Adrenal gland (tissue), 5 donors: ENCODE measurements at regions not wholly inside any gene's neighbourhood (a gene's known extent, or its start where the extent isn't known, plus 50 kb on each side); places are given as distances from the start of the nearest gene placed in this dataset.

Experiments
- POLR2A ChIP-seq, 2 donors: fragments of 450-650 bp; IDR thresholded peaks; one replicate each; pipeline ENCODE4 v1.6.1; 2017; ENCODE audit warnings: antibody characterized with exemption in 2 of 2, mild to moderate bottlenecking in 2 of 2, moderate library complexity in 1 of 2
- TF ChIP-seq, protein P1 (sequence below), 6 experiments: fragments of 450-650 bp in 4 of 6; fragments of 200-600 bp in 2 of 6; sonication (generic) in 1 of 6; IDR thresholded peaks; 1 replicate in 5 of 6; 2 replicates in 1 of 6; pipeline versions ENCODE4 v1.5.1 to v1.8.0; 2016 to 2021; ENCODE audit warnings: antibody characterized with exemption in 6 of 6, mild to moderate bottlenecking in 2 of 6, moderate library complexity in 1 of 6
- donor health status: DM: no; HTN: no; CAD: no.

DNA sequence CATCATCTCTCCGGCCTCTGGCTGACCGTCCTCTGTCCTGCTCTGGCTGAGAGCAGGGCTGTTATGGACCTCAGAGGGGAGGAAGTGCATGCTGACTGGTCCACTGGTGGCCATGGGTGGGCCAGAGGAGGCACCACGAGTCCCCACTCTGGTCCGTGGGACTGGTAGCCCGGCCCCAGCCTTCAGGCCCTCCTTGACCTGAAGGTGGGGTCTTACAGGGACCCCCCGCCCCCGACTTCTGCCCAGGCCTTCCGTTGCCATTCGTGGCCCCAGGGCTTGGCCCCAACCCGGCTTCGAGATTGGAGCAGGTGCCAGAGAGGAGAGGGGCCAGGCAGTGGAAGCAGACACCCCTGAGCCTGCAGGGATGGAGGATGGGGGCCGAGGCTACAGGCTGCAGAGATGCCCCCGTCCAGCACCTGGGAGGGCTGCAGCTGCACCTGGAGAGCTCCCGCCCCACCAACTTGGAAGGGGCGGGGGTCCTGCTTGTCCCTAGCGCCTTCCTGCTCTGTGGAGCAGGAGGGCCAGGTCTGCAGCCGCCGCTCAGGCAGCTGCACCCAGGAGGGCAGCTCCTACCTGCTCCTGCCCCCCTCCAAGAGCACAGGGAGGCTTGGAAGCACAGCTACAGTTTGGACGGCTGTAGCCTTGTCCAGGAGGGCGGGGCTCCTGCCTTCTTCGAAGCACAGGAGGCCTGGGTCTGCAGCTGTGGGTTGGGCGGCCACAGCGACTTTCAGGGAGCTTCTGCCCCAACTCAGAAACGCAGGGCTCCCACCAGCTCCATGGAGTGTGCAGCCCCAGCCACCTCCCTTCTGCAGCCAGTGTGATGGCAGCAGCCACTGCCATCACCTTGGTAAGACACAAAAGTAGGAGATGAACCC lies 142.5 kb downstream of the KLF13 start:
- TF ChIP-seq, protein P1, sequence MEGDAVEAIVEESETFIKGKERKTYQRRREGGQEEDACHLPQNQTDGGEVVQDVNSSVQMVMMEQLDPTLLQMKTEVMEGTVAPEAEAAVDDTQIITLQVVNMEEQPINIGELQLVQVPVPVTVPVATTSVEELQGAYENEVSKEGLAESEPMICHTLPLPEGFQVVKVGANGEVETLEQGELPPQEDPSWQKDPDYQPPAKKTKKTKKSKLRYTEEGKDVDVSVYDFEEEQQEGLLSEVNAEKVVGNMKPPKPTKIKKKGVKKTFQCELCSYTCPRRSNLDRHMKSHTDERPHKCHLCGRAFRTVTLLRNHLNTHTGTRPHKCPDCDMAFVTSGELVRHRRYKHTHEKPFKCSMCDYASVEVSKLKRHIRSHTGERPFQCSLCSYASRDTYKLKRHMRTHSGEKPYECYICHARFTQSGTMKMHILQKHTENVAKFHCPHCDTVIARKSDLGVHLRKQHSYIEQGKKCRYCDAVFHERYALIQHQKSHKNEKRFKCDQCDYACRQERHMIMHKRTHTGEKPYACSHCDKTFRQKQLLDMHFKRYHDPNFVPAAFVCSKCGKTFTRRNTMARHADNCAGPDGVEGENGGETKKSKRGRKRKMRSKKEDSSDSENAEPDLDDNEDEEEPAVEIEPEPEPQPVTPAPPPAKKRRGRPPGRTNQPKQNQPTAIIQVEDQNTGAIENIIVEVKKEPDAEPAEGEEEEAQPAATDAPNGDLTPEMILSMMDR (IDR thresholded peaks at IDR 0.05), result no peak
- no peak for TF ChIP-seq POLR2A (IDR thresholded peaks at IDR 0.05)
